SK-N-SH (cell line): ENCODE measurements at regions not wholly inside any gene's neighbourhood (a gene's known extent, or its start where the extent isn't known, plus 50 kb on each side); places are given as distances from the start of the nearest gene placed in this dataset.

Source experiments
- CTCF ChIA-PET: fragments of 300-600, 350-600 bp; formaldehyde crosslinking; extraction: SDS; loops from one replicate; lab custom pipeline; 2021; lab: Yijun Ruan, JAX
- POLR2A ChIA-PET: fragments of 350-600 bp; sonication (Branson Sonifier 250); formaldehyde crosslinking; extraction: SDS; loops from one replicate; lab custom pipeline; 2020; ENCODE audit warnings: antibody characterized with exemption, inconsistent platforms; lab: Yijun Ruan, JAX
- DNase-seq: peaks from one replicate; pipeline ENCODE4 v3.0.0; 2012
- H2AFZ ChIP-seq: fragments of 200-600 bp; sonication (generic); 2 replicates; pipeline ENCODE4 v1.8.1; 2016; ENCODE audit warnings: antibody characterized with exemption, mild to moderate bottlenecking, low read depth
- H3F3A ChIP-seq: fragments of 200-600 bp; sonication (generic); replicated peaks from 2 replicates; pipeline ENCODE3; 2016; ENCODE audit warnings: antibody characterized with exemption, mild to moderate bottlenecking; ENCODE audit not compliant: insufficient read depth
- H3K27ac ChIP-seq, 2 experiments: fragments of 200-500 bp in 1 of 2; fragments of 200-600 bp in 1 of 2; sonication (Bioruptor generic) in 1 of 2; sonication (generic), shearing (Covaris generic) in 1 of 2; 2 replicates each; pipeline versions ENCODE4 v1.5.1 to v1.6.1; 2014 to 2016; ENCODE audit warnings: low read depth in 2 of 2, inconsistent platforms in 1 of 2, low read length in 1 of 2, mild to moderate bottlenecking in 1 of 2, mixed read lengths in 1 of 2
- H3K27me3 ChIP-seq: fragments of 200-600 bp; sonication (generic), shearing (Covaris generic); 2 replicates; pipeline ENCODE4 v1.6.1; 2016; ENCODE audit warnings: mixed run types; ENCODE audit not compliant: insufficient read depth
- H3K36me3 ChIP-seq, 2 experiments: fragments of 200-500 bp in 1 of 2; fragments of 200-600 bp in 1 of 2; sonication (Bioruptor generic) in 1 of 2; sonication (generic) in 1 of 2; replicated peaks in 1 of 2; 2 replicates each; pipeline versions ENCODE3 to v1.5.1; 2014 to 2016; ENCODE audit warnings: low read length in 1 of 2, mild to moderate bottlenecking in 1 of 2; ENCODE audit not compliant: insufficient read depth in 2 of 2, control insufficient read depth in 1 of 2
- H3K4me1 ChIP-seq, 2 experiments: fragments of 200-500 bp in 1 of 2; fragments of 200-600 bp in 1 of 2; sonication (Bioruptor generic) in 1 of 2; sonication (generic), shearing (Covaris generic) in 1 of 2; 2 replicates each; pipeline versions ENCODE4 v1.5.1 to v1.6.1; 2014 to 2016; ENCODE audit warnings: low read depth in 1 of 2, low read length in 1 of 2, mixed run types in 1 of 2; ENCODE audit not compliant: insufficient read depth in 2 of 2, control insufficient read depth in 1 of 2
- H3K4me2 ChIP-seq: fragments of 200-600 bp; sonication (generic), shearing (Covaris generic); 2 replicates; pipeline ENCODE4 v1.6.1; 2017; ENCODE audit warnings: mixed run types
- H3K4me3 ChIP-seq, 2 experiments: fragments of 200-500 bp in 1 of 2; fragments of 200-600 bp in 1 of 2; sonication (Bioruptor generic) in 1 of 2; sonication (generic), shearing (Covaris generic) in 1 of 2; 2 replicates each; pipeline versions ENCODE4 v1.5.1 to v1.8.1; 2014 to 2016; ENCODE audit warnings: low read depth in 2 of 2, inconsistent platforms in 1 of 2, low read length in 1 of 2, mild to moderate bottlenecking in 1 of 2, mixed read lengths in 1 of 2, moderate library complexity in 1 of 2
- H3K79me2 ChIP-seq: fragments of 200-600 bp; sonication (generic); 2 replicates; pipeline ENCODE4 v1.8.1; 2017; ENCODE audit warnings: mild to moderate bottlenecking; ENCODE audit not compliant: insufficient read depth
- H3K9ac ChIP-seq: fragments of 200-600 bp; sonication (generic); 2 replicates; pipeline ENCODE4 v1.6.1; 2017; ENCODE audit warnings: mixed run types
- H3K9me2 ChIP-seq: fragments of 200-600 bp; sonication (generic); 2 replicates; pipeline ENCODE4 v1.6.1; 2017; ENCODE audit warnings: mixed run types
- H3K9me3 ChIP-seq: fragments of 200-600 bp; sonication (generic); 2 replicates; pipeline ENCODE4 v1.6.1; 2017; ENCODE audit warnings: mixed run types, mild to moderate bottlenecking, moderate library complexity
- H4K20me1 ChIP-seq: fragments of 200-600 bp; sonication (generic); 2 replicates; pipeline ENCODE4 v1.6.1; 2017; ENCODE audit warnings: mild to moderate bottlenecking, mixed run types; ENCODE audit not compliant: insufficient read depth
- CHD2 ChIP-seq: fragments of 150-350 bp; IDR thresholded peaks from 2 replicates; pipeline ENCODE4 v1.6.1; 2018; ENCODE audit warnings: low read length; ENCODE audit not compliant: partially characterized antibody
- CTCF ChIP-seq: fragments of 200-600 bp; sonication (generic); IDR thresholded peaks from 2 replicates; pipeline ENCODE4 v1.6.1; 2017; ENCODE audit warnings: antibody characterized with exemption, mild to moderate bottlenecking, moderate library complexity
- EZH2phosphoT487 ChIP-seq: fragments of 200-600 bp; sonication (generic); IDR thresholded peaks from 2 replicates; pipeline ENCODE4 v1.6.1; 2017; ENCODE audit warnings: low read depth, mixed run types, mild to moderate bottlenecking, antibody characterized with exemption, moderate library complexity, borderline replicate concordance
- FOXJ3 ChIP-seq: sonication (generic); formaldehyde crosslinking; IDR thresholded peaks from 2 replicates; pipeline ENCODE4 v1.5.1; 2020; ENCODE audit warnings: mild to moderate bottlenecking, missing genetic modification reagents
- FOXM1 ChIP-seq: IDR thresholded peaks from 2 replicates; pipeline ENCODE4 v1.4.0; 2012; ENCODE audit warnings: low read depth, mild to moderate bottlenecking
- SMC3 ChIP-seq: IDR thresholded peaks from 2 replicates; pipeline ENCODE4 v1.6.1; 2012; ENCODE audit warnings: low read depth, low read length, improper control_type of control experiment
- TAF1 ChIP-seq: IDR thresholded peaks from 2 replicates; pipeline ENCODE4 v1.6.1; 2012; ENCODE audit warnings: low read depth, mild to moderate bottlenecking, low read length, moderate library complexity, borderline replicate concordance
- WGBS: methylation state at CpG from one replicate; pipeline ENCODE4 v1.1.6; 2017; ENCODE audit warnings: low lambda C conversion rate; 5-methylcytosine and 5-hydroxymethylcytosine counted together
- TF ChIP-seq, protein P1 (sequence below): fragments of 150-350 bp; IDR thresholded peaks from 2 replicates; pipeline ENCODE4 v1.6.1; 2017; ENCODE audit warnings: antibody characterized with exemption, low read length, low read depth, borderline replicate concordance
- TF ChIP-seq, protein P2 (sequence below): IDR thresholded peaks from 2 replicates; pipeline ENCODE4 v1.4.0; 2012; ENCODE audit warnings: low read depth
- TF ChIP-seq, protein P3 (sequence below): IDR thresholded peaks from 2 replicates; pipeline ENCODE4 v1.4.0; 2012; ENCODE audit warnings: low read depth, borderline replicate concordance

DNA sequence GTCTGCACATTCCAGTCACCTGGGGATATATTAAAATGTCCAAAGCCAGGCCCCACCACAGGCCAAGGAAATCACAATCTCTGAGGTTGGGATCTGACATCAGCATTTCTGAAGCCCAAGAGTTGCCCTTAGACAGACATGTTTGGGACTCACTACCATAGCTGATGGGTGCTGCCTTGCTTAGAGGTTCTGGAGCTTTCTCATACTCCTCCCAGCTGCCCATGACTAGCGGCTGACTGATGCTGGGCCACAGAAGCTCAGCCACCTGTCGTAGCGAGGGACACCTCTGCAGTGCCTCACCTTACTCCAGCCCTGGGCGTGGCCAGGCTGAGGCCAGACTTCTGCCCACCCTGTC lies 58.8 kb upstream of the XCR1 start:
- Histone ChIP-seq H3K9ac (no peak overlapping the region), H3K36me3 (no peaks in the 10 kb centered on the region), H3K27ac (no peak overlapping the region), H3K79me2 (no peaks in the 10 kb centered on the region), H3K27me3 (no peaks in the 10 kb centered on the region), H3K4me2 (no peak overlapping the region), H3K9me3 (no peaks in the 10 kb centered on the region), H3K4me3 (no peak overlapping the region), H4K20me1 (no peaks in the 10 kb centered on the region), H3K9me2 (no peaks in the 10 kb centered on the region), H2AFZ (no peak overlapping the region), H3K4me1 (no peaks in the 10 kb centered on the region), H3F3A (no peaks in the 10 kb centered on the region)
- 29% methylated on average over 2 of the region's 4 CpGs for WGBS
- TF ChIP-seq CTCF, result no peak
- CTCF ChIA-PET, result interaction anchor here (1.0 to 6.1 kb wide), 2 partner anchors 8 to 157 kb away, joined by 3 to 67 read pairs; no protein-coding TSS in a partner anchor
- POLR2A ChIA-PET, result no interaction called here
- DNase-seq, result no peak

GRCh38 chr3:46085421-46086082 lies 58.3 kb upstream of the XCR1 start:
- 23% methylated on average over 3 of the region's 3 CpGs for WGBS
- Histone ChIP-seq H3K9me2 (no peaks in the 10 kb centered on the region), H4K20me1 (no peaks in the 10 kb centered on the region), H3K79me2 (no peaks in the 10 kb centered on the region), H3K27me3 (no peaks in the 10 kb centered on the region), H3K4me3 (no peak overlapping the region), H3K4me1 (no peaks in the 10 kb centered on the region), H3K9me3 (no peaks in the 10 kb centered on the region), H3F3A (no peaks in the 10 kb centered on the region), H3K4me2 (no peak overlapping the region), H2AFZ (no peak overlapping the region), H3K9ac (no peak overlapping the region), H3K27ac (no peak overlapping the region), H3K36me3 (no peaks in the 10 kb centered on the region)
- CTCF ChIA-PET, result interaction anchor here (1.0 to 2.7 kb wide), 2 partner anchors 147 to 156 kb away, joined by 3 to 28 read pairs; no protein-coding TSS in a partner anchor
- TF ChIP-seq FOXJ3 (CRISPR knock-in tag) (no peak), TAF1 (no peak), SMC3 (no peak), CTCF (no peak), EZH2phosphoT487 (no peak), FOXM1 (no peak), CHD2 (no peak)
- TF ChIP-seq, protein P1, sequence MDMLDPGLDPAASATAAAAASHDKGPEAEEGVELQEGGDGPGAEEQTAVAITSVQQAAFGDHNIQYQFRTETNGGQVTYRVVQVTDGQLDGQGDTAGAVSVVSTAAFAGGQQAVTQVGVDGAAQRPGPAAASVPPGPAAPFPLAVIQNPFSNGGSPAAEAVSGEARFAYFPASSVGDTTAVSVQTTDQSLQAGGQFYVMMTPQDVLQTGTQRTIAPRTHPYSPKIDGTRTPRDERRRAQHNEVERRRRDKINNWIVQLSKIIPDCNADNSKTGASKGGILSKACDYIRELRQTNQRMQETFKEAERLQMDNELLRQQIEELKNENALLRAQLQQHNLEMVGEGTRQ, result no peak
- TF ChIP-seq, protein P2, sequence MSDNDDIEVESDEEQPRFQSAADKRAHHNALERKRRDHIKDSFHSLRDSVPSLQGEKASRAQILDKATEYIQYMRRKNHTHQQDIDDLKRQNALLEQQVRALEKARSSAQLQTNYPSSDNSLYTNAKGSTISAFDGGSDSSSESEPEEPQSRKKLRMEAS, result no peak
- TF ChIP-seq, protein P3, sequence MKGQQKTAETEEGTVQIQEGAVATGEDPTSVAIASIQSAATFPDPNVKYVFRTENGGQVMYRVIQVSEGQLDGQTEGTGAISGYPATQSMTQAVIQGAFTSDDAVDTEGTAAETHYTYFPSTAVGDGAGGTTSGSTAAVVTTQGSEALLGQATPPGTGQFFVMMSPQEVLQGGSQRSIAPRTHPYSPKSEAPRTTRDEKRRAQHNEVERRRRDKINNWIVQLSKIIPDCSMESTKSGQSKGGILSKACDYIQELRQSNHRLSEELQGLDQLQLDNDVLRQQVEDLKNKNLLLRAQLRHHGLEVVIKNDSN, result no peak
- POLR2A ChIA-PET, result no interaction called here
- no peak for DNase-seq
